HL-60 (cell line): ENCODE measurements at regions not wholly inside any gene's neighbourhood (a gene's known extent, or its start where the extent isn't known, plus 50 kb on each side); places are given as distances from the start of the nearest gene placed in this dataset.

Source experiments
- POLR2AphosphoS5 ChIP-seq: IDR thresholded peaks from 2 replicates; pipeline ENCODE4 v1.6.1; 2012; ENCODE audit warnings: low read depth
- SPI1 ChIP-seq: IDR thresholded peaks from 2 replicates; pipeline ENCODE4 v1.6.1; 2012; ENCODE audit warnings: low read depth, mild to moderate bottlenecking, borderline replicate concordance
- TF ChIP-seq, protein P1 (sequence below): IDR thresholded peaks from one replicate; pipeline ENCODE4 v1.5.1; 2011; ENCODE audit warnings: low read length, control low read depth, inconsistent platforms; ENCODE audit not compliant: insufficient read depth

DNA sequence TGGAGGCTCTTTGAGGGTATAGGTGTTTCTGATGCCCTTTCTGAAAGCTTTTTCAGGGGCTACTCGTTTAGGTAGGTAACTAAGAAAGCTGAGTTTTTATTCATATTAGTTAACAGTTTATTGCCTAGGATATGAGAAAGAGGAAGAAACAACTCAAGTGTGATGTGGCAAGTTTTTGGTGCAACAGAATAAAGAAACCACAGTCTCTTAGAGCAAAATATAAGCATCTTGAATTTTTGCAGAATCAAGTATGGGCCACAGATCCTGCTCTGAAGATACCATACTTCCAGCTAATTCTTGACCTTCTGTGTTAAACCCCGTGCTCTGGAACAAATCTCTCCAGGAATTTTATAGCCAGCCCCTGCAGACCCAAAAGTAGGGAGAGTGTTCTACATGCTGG, 147.7 kb upstream of the SLC1A4 start:
- TF ChIP-seq, protein P1, sequence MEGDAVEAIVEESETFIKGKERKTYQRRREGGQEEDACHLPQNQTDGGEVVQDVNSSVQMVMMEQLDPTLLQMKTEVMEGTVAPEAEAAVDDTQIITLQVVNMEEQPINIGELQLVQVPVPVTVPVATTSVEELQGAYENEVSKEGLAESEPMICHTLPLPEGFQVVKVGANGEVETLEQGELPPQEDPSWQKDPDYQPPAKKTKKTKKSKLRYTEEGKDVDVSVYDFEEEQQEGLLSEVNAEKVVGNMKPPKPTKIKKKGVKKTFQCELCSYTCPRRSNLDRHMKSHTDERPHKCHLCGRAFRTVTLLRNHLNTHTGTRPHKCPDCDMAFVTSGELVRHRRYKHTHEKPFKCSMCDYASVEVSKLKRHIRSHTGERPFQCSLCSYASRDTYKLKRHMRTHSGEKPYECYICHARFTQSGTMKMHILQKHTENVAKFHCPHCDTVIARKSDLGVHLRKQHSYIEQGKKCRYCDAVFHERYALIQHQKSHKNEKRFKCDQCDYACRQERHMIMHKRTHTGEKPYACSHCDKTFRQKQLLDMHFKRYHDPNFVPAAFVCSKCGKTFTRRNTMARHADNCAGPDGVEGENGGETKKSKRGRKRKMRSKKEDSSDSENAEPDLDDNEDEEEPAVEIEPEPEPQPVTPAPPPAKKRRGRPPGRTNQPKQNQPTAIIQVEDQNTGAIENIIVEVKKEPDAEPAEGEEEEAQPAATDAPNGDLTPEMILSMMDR = no peak
- TF ChIP-seq POLR2AphosphoS5 (no peak), SPI1 (peak; percentile 17; the same call in 1 of the 2 replicates)
